ENCODE measurements at regions not wholly inside any gene's neighbourhood (a gene's known extent, or its start where the extent isn't known, plus 50 kb on each side); places are given as distances from the start of the nearest gene placed in this dataset.

- TF ChIP-seq CTCF (IDR thresholded peaks at IDR 0.05) (no peak), EZH2 (IDR thresholded peaks at IDR 0.05; ENCODE audit: borderline replicate concordance, insufficient read depth, low read depth, low read length, poor library complexity, severe bottlenecking) (no peak)
Measured at GRCh38 chr2:199202964-199203363, 254.8 kb downstream of the SATB2 start.
